Progenitor cell of endocrine pancreas (in vitro differentiated cells): ENCODE measurements at regions not wholly inside any gene's neighbourhood (a gene's known extent, or its start where the extent isn't known, plus 50 kb on each side); places are given as distances from the start of the nearest gene placed in this dataset.

ENCODE experiments used
- DNase-seq: peaks from one replicate; pipeline ENCODE4 v3.0.0; 2021; ENCODE audit warnings: low spot score; ENCODE audit not compliant: unreplicated experiment
- H3K27ac Mint-ChIP-seq: 2 replicates; pipeline ENCODE4 v1.8.0; 2021; ENCODE audit warnings: mild to moderate bottlenecking, moderate library complexity, mixed read lengths
- H3K27me3 Mint-ChIP-seq: 2 replicates; pipeline ENCODE4 v1.8.0; 2021; ENCODE audit warnings: mixed read lengths
- H3K36me3 Mint-ChIP-seq: 2 replicates; pipeline ENCODE4 v1.8.0; 2022; ENCODE audit warnings: mixed read lengths; ENCODE audit not compliant: insufficient read depth
- H3K4me1 Mint-ChIP-seq: 2 replicates; pipeline ENCODE4 v1.8.0; 2021; ENCODE audit warnings: low read depth, mixed read lengths
- H3K4me3 Mint-ChIP-seq: 2 replicates; pipeline ENCODE4 v1.8.0; 2021; ENCODE audit warnings: low read depth, mild to moderate bottlenecking, moderate library complexity, mixed read lengths
- H3K9me3 Mint-ChIP-seq: 2 replicates; pipeline ENCODE4 v1.8.0; 2021; ENCODE audit warnings: low read depth, mixed read lengths
- CTCF ChIP-seq: fragments of 200-600 bp; sonication (generic); IDR thresholded peaks from one replicate; pipeline ENCODE4 v1.5.0; 2021; ENCODE audit warnings: antibody characterized with exemption, mild to moderate bottlenecking; ENCODE audit not compliant: unreplicated experiment

- no peak for DNase-seq
- Mint-ChIP-seq H3K27ac (no peak overlapping the region), H3K9me3 (peaks cover 10% of the 10 kb centered on the region), H3K4me3 (no peak overlapping the region), H3K36me3 (peaks cover 2% of the 10 kb centered on the region), H3K27me3 (no peaks in the 10 kb centered on the region), H3K4me1 (no peaks in the 10 kb centered on the region)
- no peak for TF ChIP-seq CTCF
Observed at GRCh38 chrX:113950081-113950678, 633.7 kb upstream of the HTR2C start.

GRCh38 chrX:113947548-113947947 is 636.3 kb upstream of the HTR2C start:
- no peak for DNase-seq
- H3K4me3 Mint-ChIP-seq, result no peak overlapping the region
- no peaks in the 10 kb centered on the region for H3K27me3 Mint-ChIP-seq
- H3K36me3 Mint-ChIP-seq, result peaks cover 2% of the 10 kb centered on the region
- peaks cover 10% of the 10 kb centered on the region for H3K9me3 Mint-ChIP-seq
- TF ChIP-seq CTCF, result peak; percentile 59
- no peaks in the 10 kb centered on the region for H3K4me1 Mint-ChIP-seq
- no peak overlapping the region for H3K27ac Mint-ChIP-seq

GRCh38 chrX:113935518-113935917 is 648.4 kb upstream of the HTR2C start:
- Mint-ChIP-seq H3K4me1 (peaks cover 14% of the 10 kb centered on the region), H3K27ac (peak overlapping the region; percentile 78), H3K27me3 (no peaks in the 10 kb centered on the region), H3K9me3 (no peaks in the 10 kb centered on the region), H3K4me3 (no peak overlapping the region), H3K36me3 (no peaks in the 10 kb centered on the region)
- no peak for TF ChIP-seq CTCF
- DNase-seq, result no peak

GRCh38 chrX:113933931-113934330 is 650.0 kb upstream of the HTR2C start:
- Mint-ChIP-seq H3K27ac (no peak overlapping the region), H3K36me3 (no peaks in the 10 kb centered on the region), H3K4me3 (no peak overlapping the region), H3K4me1 (peaks cover 14% of the 10 kb centered on the region), H3K27me3 (no peaks in the 10 kb centered on the region), H3K9me3 (no peaks in the 10 kb centered on the region)
- DNase-seq, result no peak
- TF ChIP-seq CTCF, result no peak

- H3K27ac Mint-ChIP-seq, result no peak overlapping the region
- H3K4me3 Mint-ChIP-seq, result no peak overlapping the region
- DNase-seq, result peak; percentile 38
- no peaks in the 10 kb centered on the region for H3K27me3 Mint-ChIP-seq
- H3K4me1 Mint-ChIP-seq, result no peaks in the 10 kb centered on the region
- H3K36me3 Mint-ChIP-seq, result peaks cover 2% of the 10 kb centered on the region
- peak; percentile 84 for TF ChIP-seq CTCF
- H3K9me3 Mint-ChIP-seq, result peaks cover 16% of the 10 kb centered on the region
Observed at GRCh38 chrX:113929004-113929403, 654.9 kb upstream of the HTR2C start.
